ENCODE measurements at regions not wholly inside any gene's neighbourhood (a gene's known extent, or its start where the extent isn't known, plus 50 kb on each side); places are given as distances from the start of the nearest gene placed in this dataset.

GRCh38 chr5:6039111-6039510, 339.2 kb downstream of the MED10 start:
- Histone ChIP-seq H3K27ac (no peak overlapping the region), H3K36me3 (no peaks in the 10 kb centered on the region), H3K27me3 (no peaks in the 10 kb centered on the region), H3K4me1 (no peaks in the 10 kb centered on the region), H3K4me3 (no peak overlapping the region), H3K9me3 (no peaks in the 10 kb centered on the region)
- DNase-seq (no peak), ATAC-seq (no peak)
- intact Hi-C loops (cut with DNase I): no loop called here
- TF ChIP-seq CTCF (IDR thresholded peaks at IDR 0.05): no peak

GRCh38 chr5:6036006-6036405, 342.3 kb downstream of the MED10 start:
- DNase-seq (no peak), ATAC-seq (no peak)
- no peak for TF ChIP-seq CTCF (IDR thresholded peaks at IDR 0.05)
- no peaks in the 10 kb centered on the region for H3K9me3 ChIP-seq
- H3K4me3 ChIP-seq: no peak overlapping the region
- H3K27ac ChIP-seq: no peak overlapping the region
- no peaks in the 10 kb centered on the region for H3K36me3 ChIP-seq
- no peaks in the 10 kb centered on the region for H3K27me3 ChIP-seq
- intact Hi-C loops (cut with DNase I): no loop called here
- no peaks in the 10 kb centered on the region for H3K4me1 ChIP-seq

DNA sequence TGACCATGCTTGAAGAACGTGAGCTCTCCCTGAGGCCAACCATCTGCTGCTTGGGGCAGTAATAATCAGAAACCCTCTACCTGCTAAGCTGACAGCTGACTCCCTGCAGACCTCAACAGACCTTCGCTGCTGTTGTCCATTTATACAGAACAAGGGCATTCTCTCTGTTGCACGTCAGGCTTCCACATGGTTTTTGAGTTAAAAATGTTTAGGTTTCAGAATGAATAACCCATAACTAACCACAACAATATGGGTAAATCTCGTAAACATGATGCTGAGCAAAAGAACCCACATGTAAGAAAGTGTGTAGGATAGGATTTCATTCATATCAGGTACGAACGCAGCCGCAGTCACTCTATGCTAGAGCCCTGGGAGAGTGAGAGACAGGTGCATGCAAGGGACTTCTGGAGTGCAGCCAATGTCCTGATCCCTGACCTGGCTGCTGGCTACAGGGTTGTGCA, 348.5 kb downstream of the MED10 start:
- H3K36me3 ChIP-seq: no peaks in the 10 kb centered on the region
- H3K4me3 ChIP-seq: no peak overlapping the region
- H3K27me3 ChIP-seq: no peaks in the 10 kb centered on the region
- ATAC-seq (no peak), DNase-seq (no peak)
- no peaks in the 10 kb centered on the region for H3K4me1 ChIP-seq
- TF ChIP-seq CTCF (IDR thresholded peaks at IDR 0.05): no peak
- intact Hi-C loops (cut with DNase I): no loop called here
- H3K27ac ChIP-seq: no peak overlapping the region
- H3K9me3 ChIP-seq: no peaks in the 10 kb centered on the region

DNA sequence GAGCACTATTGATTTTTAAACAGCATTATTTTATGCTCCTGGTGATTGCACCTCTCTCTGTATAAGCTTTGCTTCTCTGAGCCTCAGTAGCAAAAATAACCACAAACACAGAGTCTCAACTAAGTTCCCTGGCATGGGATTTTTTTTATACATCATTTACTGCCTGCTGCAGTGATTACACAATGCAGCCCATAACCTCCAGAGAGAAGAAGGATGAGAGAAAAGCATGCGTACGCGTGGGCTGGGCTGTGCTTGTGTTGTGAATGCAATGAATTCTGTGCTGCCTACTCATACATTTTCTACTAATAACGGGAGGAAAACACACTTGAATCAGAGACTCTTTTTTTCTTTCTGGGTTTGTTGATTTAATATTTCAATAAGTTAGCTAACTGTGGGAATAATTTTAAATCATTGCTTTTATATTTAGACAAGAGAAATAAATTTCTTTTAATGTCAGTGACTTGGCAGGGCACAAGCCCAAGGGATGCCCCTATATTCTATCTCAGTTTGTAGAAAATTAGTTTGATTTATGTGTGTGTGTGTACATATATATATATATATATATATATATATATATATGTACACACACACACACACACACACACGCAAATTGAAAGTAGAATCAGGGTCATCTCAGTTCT, 351.5 kb downstream of the MED10 start:
- ATAC-seq: no peak
- H3K36me3 ChIP-seq: no peaks in the 10 kb centered on the region
- no peak overlapping the region for H3K4me3 ChIP-seq
- no peak overlapping the region for H3K27ac ChIP-seq
- no peak for TF ChIP-seq CTCF (IDR thresholded peaks at IDR 0.05)
- DNase-seq: no peak
- intact Hi-C loops (cut with DNase I): no loop called here
- H3K27me3 ChIP-seq: no peaks in the 10 kb centered on the region
- no peaks in the 10 kb centered on the region for H3K9me3 ChIP-seq
- H3K4me1 ChIP-seq: no peaks in the 10 kb centered on the region

GRCh38 chr5:6019612-6020011, 358.7 kb downstream of the MED10 start:
- intact Hi-C loops (cut with DNase I): no loop called here
- DNase-seq (no peak), ATAC-seq (no peak)
- H3K9me3 ChIP-seq: no peaks in the 10 kb centered on the region
- H3K36me3 ChIP-seq: no peaks in the 10 kb centered on the region
- no peaks in the 10 kb centered on the region for H3K4me1 ChIP-seq
- TF ChIP-seq CTCF (IDR thresholded peaks at IDR 0.05): no peak
- H3K27me3 ChIP-seq: no peaks in the 10 kb centered on the region
- H3K4me3 ChIP-seq: no peak overlapping the region
- H3K27ac ChIP-seq: no peak overlapping the region

DNA sequence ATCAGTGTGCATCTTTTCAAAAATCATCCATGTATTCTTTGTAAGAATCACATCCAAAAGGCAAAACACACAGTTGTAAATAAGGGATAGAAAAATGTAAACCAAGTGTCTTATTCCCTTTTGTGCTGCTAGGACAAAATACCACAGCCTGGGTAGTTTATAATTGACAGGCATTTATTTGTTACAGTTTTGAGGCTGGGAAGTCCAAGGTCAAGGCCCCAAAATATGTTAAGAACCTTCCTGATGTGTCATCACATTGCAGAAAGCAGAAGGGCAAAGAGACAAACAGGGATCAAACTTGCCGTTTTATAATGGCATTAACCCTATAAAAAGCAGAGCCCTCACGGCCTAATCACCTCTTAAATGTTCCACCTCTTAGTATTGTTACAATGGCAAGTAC, 364.8 kb downstream of the MED10 start:
- ATAC-seq: no peak
- no peak for TF ChIP-seq CTCF (IDR thresholded peaks at IDR 0.05)
- DNase-seq: no peak
- no peaks in the 10 kb centered on the region for H3K36me3 ChIP-seq
- no peak overlapping the region for H3K4me3 ChIP-seq
- H3K27ac ChIP-seq: no peak overlapping the region
- intact Hi-C loops (cut with DNase I): no loop called here
- no peaks in the 10 kb centered on the region for H3K27me3 ChIP-seq
- no peaks in the 10 kb centered on the region for H3K9me3 ChIP-seq
- H3K4me1 ChIP-seq: no peaks in the 10 kb centered on the region
